CD4-positive, alpha-beta T cell (primary cell): ENCODE measurements at regions not wholly inside any gene's neighbourhood (a gene's known extent, or its start where the extent isn't known, plus 50 kb on each side); places are given as distances from the start of the nearest gene placed in this dataset.

ENCODE experiments used
- ATAC-seq: fragments of 200-7000 bp; cut with Tn5 transposase; one replicate; pipeline ENCODE4 v1.10.0; 2022; ENCODE audit warnings: mild to moderate bottlenecking; ENCODE audit not compliant: poor library complexity
- CTCF ChIA-PET: fragments of 350-600 bp; sonication (Branson Sonifier 250); formaldehyde crosslinking; loops from one replicate; lab custom pipeline; 2021; ENCODE audit warnings: antibody characterized with exemption, inconsistent platforms; lab: Charles Lee
- POLR2A ChIA-PET: fragments of 350-600 bp; sonication (Branson Sonifier 250); formaldehyde crosslinking; loops from one replicate; lab custom pipeline; 2021; ENCODE audit warnings: antibody characterized with exemption, inconsistent platforms; lab: Charles Lee
- DNase-seq, 14 experiments: peaks; one replicate each; pipeline ENCODE4 v3.0.0-alpha.2; 2013 to 2020; ENCODE audit warnings: mixed read lengths in 2 of 14
- H3K27ac ChIP-seq, 2 donors: one replicate each; pipeline versions ENCODE4 v1.5.1 to v1.7.0; 2013; ENCODE audit warnings: low read length in 2 of 2, low read depth in 1 of 2, mild to moderate bottlenecking in 1 of 2
- H3K27me3 ChIP-seq, 2 experiments: 1 replicate in 1 of 2; 2 replicates in 1 of 2; pipeline versions ENCODE4 v1.6.1 to v1.7.0; 2013; ENCODE audit warnings: low read length in 2 of 2, control low read depth in 1 of 2, mild to moderate bottlenecking in 1 of 2, moderate library complexity in 1 of 2; ENCODE audit not compliant: insufficient read depth in 2 of 2, control insufficient read depth in 1 of 2
- H3K36me3 ChIP-seq: one replicate; pipeline ENCODE4 v1.6.1; 2013; ENCODE audit warnings: low read length, control low read depth; ENCODE audit not compliant: insufficient read depth
- H3K4me1 ChIP-seq: one replicate; pipeline ENCODE4 v1.6.1; 2013; ENCODE audit warnings: low read length, control low read depth; ENCODE audit not compliant: insufficient read depth
- H3K4me3 ChIP-seq: one replicate; pipeline ENCODE4 v1.5.1; 2013; ENCODE audit warnings: mild to moderate bottlenecking, low read length, moderate library complexity
- H3K9me3 ChIP-seq, 2 experiments: 1 replicate in 1 of 2; 2 replicates in 1 of 2; pipeline versions ENCODE4 v1.6.1 to v1.7.0; 2013; ENCODE audit warnings: low read length in 2 of 2, mild to moderate bottlenecking in 2 of 2, control low read depth in 1 of 2, moderate library complexity in 1 of 2; ENCODE audit not compliant: control insufficient read depth in 1 of 2, insufficient read depth in 1 of 2
- H3K27ac Mint-ChIP-seq: one replicate; pipeline ENCODE4 v1.8.0; 2020; ENCODE audit warnings: mixed read lengths
- H3K27me3 Mint-ChIP-seq: one replicate; pipeline ENCODE4 v1.8.0; 2021; ENCODE audit warnings: mixed read lengths
- H3K36me3 Mint-ChIP-seq: one replicate; pipeline ENCODE4 v1.8.0; 2021; ENCODE audit warnings: low read depth, mixed read lengths
- H3K4me1 Mint-ChIP-seq: one replicate; pipeline ENCODE4 v1.8.0; 2021; ENCODE audit warnings: low read depth, mixed read lengths
- H3K4me3 Mint-ChIP-seq: one replicate; pipeline ENCODE4 v1.8.0; 2020; ENCODE audit warnings: mild to moderate bottlenecking, mixed read lengths
- H3K9me3 Mint-ChIP-seq: one replicate; pipeline ENCODE4 v1.8.0; 2020; ENCODE audit warnings: mixed read lengths
- intact Hi-C, 2 experiments: fragments of 100-400 bp; cut with DNase I in 1 of 2; cut with micrococcal nuclease in 1 of 2; formaldehyde crosslinking; loops; one replicate each; pipeline versions ENCODE4 v1.15.1 to v1.9.0; 2023 to 2025; cut with DNase I, micrococcal nuclease
- TF ChIP-seq, protein P1 (sequence below): fragments of 200-600 bp; IDR thresholded peaks from one replicate; pipeline ENCODE4 v1.8.0; 2022; ENCODE audit warnings: antibody characterized with exemption, mild to moderate bottlenecking

DNA sequence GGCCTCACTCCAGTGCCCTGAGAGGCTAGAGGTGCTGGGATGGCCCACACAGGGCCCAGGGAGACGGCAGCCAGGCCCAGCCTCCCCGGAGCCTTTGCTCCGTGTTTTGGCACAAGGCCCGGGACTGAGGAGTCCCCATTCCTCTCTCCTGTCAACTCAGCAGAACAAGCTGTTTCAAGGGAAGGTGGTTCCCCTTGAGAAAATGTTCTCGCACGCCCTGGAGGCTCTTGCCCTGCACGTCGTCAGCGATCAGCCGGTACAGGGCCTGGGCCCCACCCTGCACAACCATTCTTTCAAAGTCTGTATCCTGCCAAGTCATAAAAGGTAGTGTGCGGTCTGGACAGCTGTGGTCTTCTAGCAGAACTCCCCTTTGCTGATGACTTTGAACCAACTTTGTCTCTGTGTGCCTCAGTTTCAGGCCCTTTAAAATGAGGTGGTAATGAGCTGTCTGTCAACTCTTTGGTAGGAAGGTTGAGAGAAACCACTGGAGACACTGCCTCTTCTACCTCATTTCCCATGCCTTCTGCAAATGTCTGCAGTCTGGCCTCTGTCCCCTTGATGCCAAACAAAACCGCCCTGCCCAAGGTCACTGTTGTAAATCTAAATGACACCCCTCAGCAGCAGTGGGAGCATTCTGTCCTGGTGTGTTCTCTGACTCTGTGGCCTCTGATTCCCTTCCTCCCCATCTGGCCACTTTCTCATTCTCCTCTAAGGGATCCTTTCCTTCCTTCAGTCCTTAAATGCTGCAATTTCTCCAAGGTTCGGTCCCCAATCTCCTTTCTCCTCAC is 138.6 kb upstream of the JUN start:
- peak in 10 of 14 experiments; percentile 7 to 75 (median 42) for DNase-seq
- TF ChIP-seq, protein P1, sequence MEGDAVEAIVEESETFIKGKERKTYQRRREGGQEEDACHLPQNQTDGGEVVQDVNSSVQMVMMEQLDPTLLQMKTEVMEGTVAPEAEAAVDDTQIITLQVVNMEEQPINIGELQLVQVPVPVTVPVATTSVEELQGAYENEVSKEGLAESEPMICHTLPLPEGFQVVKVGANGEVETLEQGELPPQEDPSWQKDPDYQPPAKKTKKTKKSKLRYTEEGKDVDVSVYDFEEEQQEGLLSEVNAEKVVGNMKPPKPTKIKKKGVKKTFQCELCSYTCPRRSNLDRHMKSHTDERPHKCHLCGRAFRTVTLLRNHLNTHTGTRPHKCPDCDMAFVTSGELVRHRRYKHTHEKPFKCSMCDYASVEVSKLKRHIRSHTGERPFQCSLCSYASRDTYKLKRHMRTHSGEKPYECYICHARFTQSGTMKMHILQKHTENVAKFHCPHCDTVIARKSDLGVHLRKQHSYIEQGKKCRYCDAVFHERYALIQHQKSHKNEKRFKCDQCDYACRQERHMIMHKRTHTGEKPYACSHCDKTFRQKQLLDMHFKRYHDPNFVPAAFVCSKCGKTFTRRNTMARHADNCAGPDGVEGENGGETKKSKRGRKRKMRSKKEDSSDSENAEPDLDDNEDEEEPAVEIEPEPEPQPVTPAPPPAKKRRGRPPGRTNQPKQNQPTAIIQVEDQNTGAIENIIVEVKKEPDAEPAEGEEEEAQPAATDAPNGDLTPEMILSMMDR = no peak
- no peaks in the 10 kb centered on the region for H3K36me3 Mint-ChIP-seq
- H3K4me3 ChIP-seq = no peak overlapping the region
- H3K4me1 ChIP-seq = peaks cover 11% of the 10 kb centered on the region
- H3K9me3 Mint-ChIP-seq = no peaks in the 10 kb centered on the region
- ChIA-PET POLR2A (no interaction called here), CTCF (no interaction called here)
- H3K4me1 Mint-ChIP-seq = peaks cover 15% of the 10 kb centered on the region
- no peaks in the 10 kb centered on the region for H3K27me3 Mint-ChIP-seq
- no peaks in the 10 kb centered on the region for H3K9me3 ChIP-seq
- no peak overlapping the region for H3K4me3 Mint-ChIP-seq
- H3K27ac Mint-ChIP-seq = peak overlapping the region; percentile 42
- no peak overlapping the region for H3K27ac ChIP-seq
- intact Hi-C loops = no loop called here
- H3K27me3 ChIP-seq = no peaks in the 10 kb centered on the region
- peak; percentile 95 for ATAC-seq
- no peaks in the 10 kb centered on the region for H3K36me3 ChIP-seq

- Mint-ChIP-seq H3K27ac (peak overlapping the region; percentile 42), H3K9me3 (no peaks in the 10 kb centered on the region), H3K4me1 (peaks cover 15% of the 10 kb centered on the region), H3K36me3 (no peaks in the 10 kb centered on the region), H3K4me3 (no peak overlapping the region), H3K27me3 (no peaks in the 10 kb centered on the region)
- Histone ChIP-seq H3K36me3 (no peaks in the 10 kb centered on the region), H3K27ac (no peak overlapping the region), H3K27me3 (no peaks in the 10 kb centered on the region), H3K4me3 (no peak overlapping the region), H3K9me3 (no peaks in the 10 kb centered on the region), H3K4me1 (peaks cover 11% of the 10 kb centered on the region)
- DNase-seq (no peak), ATAC-seq (no peak)
- TF ChIP-seq, protein P1 = no peak
- CTCF ChIA-PET = no interaction called here
- intact Hi-C loops = no loop called here
- POLR2A ChIA-PET = no interaction called here
These were observed 139.2 kb upstream of the JUN start for GRCh38 chr1:58923090-58923470.

DNA sequence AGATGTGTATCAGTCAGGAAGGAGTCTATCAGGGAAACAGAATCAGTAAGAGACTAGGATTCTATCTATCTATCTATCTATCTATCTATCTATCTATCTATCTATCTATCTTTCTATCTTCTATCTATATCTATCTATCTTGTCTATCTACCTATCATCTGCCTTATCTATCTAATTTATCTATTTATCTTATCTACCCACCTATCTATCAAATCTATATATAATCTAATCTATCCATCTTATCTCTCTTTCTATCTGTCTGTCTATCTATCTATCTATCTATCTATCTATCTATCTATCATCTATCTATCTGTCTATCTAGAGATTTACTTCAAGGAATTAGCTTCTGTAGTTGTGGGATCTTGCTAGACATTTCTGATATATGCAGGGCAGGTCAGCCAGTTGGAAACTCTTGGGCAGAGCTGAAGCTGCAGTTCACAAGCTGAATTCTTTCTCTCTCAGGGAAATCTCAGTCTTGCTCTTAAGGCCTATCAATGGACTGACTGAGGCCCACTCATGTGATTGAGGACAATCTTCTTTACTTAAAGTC is 140.2 kb upstream of the JUN start:
- Histone ChIP-seq H3K36me3 (no peaks in the 10 kb centered on the region), H3K4me1 (peaks cover 11% of the 10 kb centered on the region), H3K4me3 (no peak overlapping the region), H3K27me3 (no peaks in the 10 kb centered on the region), H3K27ac (no peak overlapping the region), H3K9me3 (no peaks in the 10 kb centered on the region)
- Mint-ChIP-seq H3K4me3 (no peak overlapping the region), H3K9me3 (no peaks in the 10 kb centered on the region), H3K36me3 (no peaks in the 10 kb centered on the region), H3K4me1 (peaks cover 20% of the 10 kb centered on the region), H3K27me3 (no peaks in the 10 kb centered on the region), H3K27ac (no peak overlapping the region)
- no peak for ATAC-seq
- TF ChIP-seq, protein P1 = no peak
- ChIA-PET POLR2A (no interaction called here), CTCF (no interaction called here)
- intact Hi-C loops = no loop called here
- no peak for DNase-seq
